Brain microvascular endothelial cell (primary cell): ENCODE measurements at regions not wholly inside any gene's neighbourhood (a gene's known extent, or its start where the extent isn't known, plus 50 kb on each side); places are given as distances from the start of the nearest gene placed in this dataset.
"Not testable (repeated sequence)": the region's sequence is repeated elsewhere in the genome, so short reads cannot be mapped to it uniquely, and the experiment has no call there.

Experiments used
- DNase-seq: peaks from one replicate; pipeline ENCODE4 v3.0.0-alpha.2; 2020
- H3K27ac ChIP-seq: fragments of 250-450 bp; sonication (Bioruptor Pico); 2 replicates; pipeline ENCODE4 v1.5.1; 2020; ENCODE audit warnings: mild to moderate bottlenecking, moderate library complexity
- H3K27me3 ChIP-seq: fragments of 250-450 bp; sonication (Bioruptor Pico); replicated peaks from 2 replicates; pipeline ENCODE4 v1.5.1; 2020; ENCODE audit warnings: mild to moderate bottlenecking
- H3K36me3 ChIP-seq: fragments of 250-450 bp; sonication (Bioruptor Pico); replicated peaks from 2 replicates; pipeline ENCODE4 v1.5.1; 2020; ENCODE audit warnings: mild to moderate bottlenecking
- H3K4me3 ChIP-seq: 2 replicates; pipeline ENCODE4 v1.5.1; 2011; ENCODE audit warnings: low read depth, mild to moderate bottlenecking, control low read depth, low read length, moderate library complexity
- CTCF ChIP-seq: IDR thresholded peaks from 2 replicates; pipeline ENCODE4 v1.5.1; 2011; ENCODE audit warnings: low read depth, mild to moderate bottlenecking, moderate library complexity, low read length, control low read depth, inconsistent platforms; ENCODE audit errors: missing control alignments
- in situ Hi-C: cut with HindIII; loops from 2 replicates; pipeline ENCODE4 v1.10.0; 2017; ENCODE audit warnings: low sequenced_read_pairs, low pct_ligation_motif_present

GRCh38 chr9:23036416-23036815 lies 589.8 kb downstream of the DMRTA1 start:
- DNase-seq: no peak
- in situ Hi-C loops: no loop called here
- H3K27ac ChIP-seq: no peak overlapping the region
- TF ChIP-seq CTCF: no peak
- H3K4me3 ChIP-seq: no peak overlapping the region
- H3K27me3 ChIP-seq: no peaks in the 10 kb centered on the region
- H3K36me3 ChIP-seq: no peaks in the 10 kb centered on the region

- in situ Hi-C loops: no loop called here
- no peaks in the 10 kb centered on the region for H3K27me3 ChIP-seq
- H3K27ac ChIP-seq: no peak overlapping the region
- no peak overlapping the region for H3K4me3 ChIP-seq
- no peaks in the 10 kb centered on the region for H3K36me3 ChIP-seq
- no peak for TF ChIP-seq CTCF
- DNase-seq: no peak
Measured at GRCh38 chr9:23039402-23039801, 592.8 kb downstream of the DMRTA1 start.

- TF ChIP-seq CTCF: no peak
- no peak overlapping the region for H3K4me3 ChIP-seq
- H3K36me3 ChIP-seq: no peaks in the 10 kb centered on the region
- no peaks in the 10 kb centered on the region for H3K27me3 ChIP-seq
- no peak overlapping the region for H3K27ac ChIP-seq
- in situ Hi-C loops: no loop called here
- DNase-seq: no peak
Measured at GRCh38 chr9:23041466-23041865, 594.8 kb downstream of the DMRTA1 start.

GRCh38 chr9:23044549-23044948 lies 597.9 kb downstream of the DMRTA1 start:
- Histone ChIP-seq H3K27ac (no peak overlapping the region), H3K36me3 (no peaks in the 10 kb centered on the region), H3K4me3 (no peak overlapping the region), H3K27me3 (no peaks in the 10 kb centered on the region)
- no peak for DNase-seq
- in situ Hi-C loops: no loop called here
- TF ChIP-seq CTCF: no peak

- H3K27ac ChIP-seq, DNase-seq, in situ Hi-C loops, H3K36me3 ChIP-seq, H3K27me3 ChIP-seq, H3K4me3 ChIP-seq: not testable (repeated sequence)
Measured at GRCh38 chr9:23046026-23046425, 599.4 kb downstream of the DMRTA1 start.

GRCh38 chr9:23050548-23050947 lies 603.9 kb downstream of the DMRTA1 start:
- Histone ChIP-seq H3K4me3 (no peak overlapping the region), H3K27me3 (no peaks in the 10 kb centered on the region), H3K27ac (no peak overlapping the region), H3K36me3 (no peaks in the 10 kb centered on the region)
- TF ChIP-seq CTCF: no peak
- in situ Hi-C loops: no loop called here
- no peak for DNase-seq
